HUES64 (cell line): ENCODE measurements at regions not wholly inside any gene's neighbourhood (a gene's known extent, or its start where the extent isn't known, plus 50 kb on each side); places are given as distances from the start of the nearest gene placed in this dataset.
"Not testable (repeated sequence)": the region's sequence is repeated elsewhere in the genome, so short reads cannot be mapped to it uniquely, and the experiment has no call there.

Source experiments
- H3K27ac ChIP-seq: 2 replicates; pipeline ENCODE4 v1.7.0; 2013; ENCODE audit warnings: low read depth, low read length, inconsistent platforms
- H3K27me3 ChIP-seq: 2 replicates; pipeline ENCODE4 v1.6.1; 2013; ENCODE audit warnings: mild to moderate bottlenecking, low read length; ENCODE audit not compliant: insufficient read depth
- H3K36me3 ChIP-seq: 2 replicates; pipeline ENCODE4 v1.6.1; 2013; ENCODE audit warnings: mild to moderate bottlenecking, low read length; ENCODE audit not compliant: insufficient read depth
- H3K4me1 ChIP-seq: 2 replicates; pipeline ENCODE4 v1.6.1; 2013; ENCODE audit warnings: mild to moderate bottlenecking, low read length, moderate library complexity; ENCODE audit not compliant: insufficient read depth
- H3K4me3 ChIP-seq: 2 replicates; pipeline ENCODE4 v1.5.1; 2013; ENCODE audit warnings: mild to moderate bottlenecking, low read length, moderate library complexity
- H3K9ac ChIP-seq: 2 replicates; pipeline ENCODE4 v1.6.1; 2013; ENCODE audit warnings: mild to moderate bottlenecking, low read depth, low read length
- H3K9me3 ChIP-seq: 2 replicates; pipeline ENCODE4 v1.6.1; 2013; ENCODE audit warnings: low read depth, low read length; ENCODE audit not compliant: insufficient read depth
- WGBS: fragments of 150-250, 120-280 bp; methylation state at CpG from one replicate; pipeline ENCODE4 v1.1.7; 2013; ENCODE audit warnings: missing lambda C conversion rate; 5-methylcytosine and 5-hydroxymethylcytosine counted together

DNA sequence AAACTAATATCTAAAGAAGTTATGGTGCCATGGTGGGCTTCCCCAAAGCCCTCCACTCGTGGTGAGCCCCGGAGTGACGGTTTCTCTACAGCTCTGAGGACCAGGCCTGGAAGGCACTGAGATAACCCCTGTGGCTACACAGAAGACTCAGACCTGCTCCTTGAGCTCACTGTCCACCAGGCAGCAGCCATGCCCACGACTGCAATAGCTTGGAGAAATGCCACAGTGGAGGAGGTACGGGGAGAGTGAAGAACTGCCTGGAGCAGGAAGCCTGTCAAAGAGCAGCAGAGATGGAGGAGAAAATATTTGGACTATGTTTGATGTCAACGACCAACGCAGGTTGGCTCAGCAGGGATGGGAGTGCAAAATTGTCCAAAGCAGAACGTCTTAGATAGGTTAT lies 300.1 kb upstream of the NPSR1 start:
- peaks cover 42% of the 10 kb centered on the region for H3K27me3 ChIP-seq
- H3K36me3 ChIP-seq, result no peaks in the 10 kb centered on the region

DNA sequence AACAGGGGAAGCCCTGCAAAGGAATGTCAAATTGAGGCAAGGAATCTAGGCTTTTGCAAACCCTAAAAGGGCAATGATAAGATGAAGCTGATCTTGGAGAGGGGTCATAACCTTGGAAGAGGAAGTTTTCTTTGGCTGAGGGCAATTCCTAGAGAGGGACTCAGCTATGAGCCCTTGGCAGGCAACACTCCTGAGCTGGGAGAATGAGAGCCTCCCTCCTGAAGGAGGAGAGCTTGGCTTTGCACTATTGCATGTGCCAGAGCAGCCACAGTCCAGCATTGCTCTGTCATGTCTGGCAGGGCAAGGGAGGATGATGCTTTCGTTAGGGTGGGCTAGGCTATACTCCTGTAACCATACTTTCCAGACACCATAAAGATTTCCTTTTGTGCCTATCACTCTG lies 299.4 kb upstream of the NPSR1 start:
- not testable (repeated sequence) for H3K9ac ChIP-seq, H3K4me3 ChIP-seq, H3K9me3 ChIP-seq, H3K27ac ChIP-seq, H3K36me3 ChIP-seq
- Histone ChIP-seq H3K27me3 (peaks cover 42% of the 10 kb centered on the region), H3K4me1 (peaks cover 13% of the 10 kb centered on the region; the same call in 1 of the 2 replicates)
- no CpG with 5 or more reads among the region's 1 CpG for WGBS

More for the DNA sequence above, 300.1 kb upstream of the NPSR1 start:
- no peak overlapping the region for H3K9ac ChIP-seq
- H3K4me1 ChIP-seq, result peaks cover 13% of the 10 kb centered on the region; the same call in 1 of the 2 replicates
- WGBS, result 95% methylated on average over 8 of the region's 8 CpGs
- H3K27ac ChIP-seq, result no peak overlapping the region
- H3K9me3 ChIP-seq, result no peaks in the 10 kb centered on the region
- H3K4me3 ChIP-seq, result no peak overlapping the region

DNA sequence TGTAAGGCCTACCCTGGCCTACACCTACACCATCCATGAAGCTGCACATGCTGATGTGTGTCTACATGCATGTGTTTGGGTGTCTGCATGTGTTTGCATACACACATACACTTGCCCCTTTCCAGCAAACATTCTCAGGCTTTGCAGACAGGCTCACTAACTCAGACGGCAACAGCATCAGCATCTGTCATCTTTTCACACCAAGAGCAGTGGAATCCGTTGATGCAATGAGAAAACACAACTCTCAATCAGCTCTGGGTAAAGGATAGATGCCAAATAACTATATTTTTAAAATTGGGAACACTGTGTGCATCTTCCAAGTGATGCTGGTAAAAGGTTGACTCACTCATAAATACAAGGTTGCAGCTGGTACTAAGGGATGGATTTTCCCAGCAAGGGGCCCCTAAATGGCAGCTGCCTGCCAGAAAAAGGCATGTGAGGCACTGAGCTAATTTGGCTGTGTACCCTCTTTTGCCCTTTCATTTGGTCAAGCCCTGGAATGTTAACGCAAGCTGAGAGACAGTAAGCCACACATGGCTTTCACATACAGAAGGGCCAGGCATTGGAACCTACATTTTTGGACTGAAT lies 296.3 kb upstream of the NPSR1 start:
- 90% methylated on average over 2 of the region's 3 CpGs for WGBS
- H3K27ac ChIP-seq, result no peak overlapping the region
- H3K36me3 ChIP-seq, result no peaks in the 10 kb centered on the region
- H3K9me3 ChIP-seq, result no peaks in the 10 kb centered on the region
- H3K27me3 ChIP-seq, result peaks cover 24% of the 10 kb centered on the region
- no peak overlapping the region for H3K4me3 ChIP-seq
- H3K4me1 ChIP-seq, result peaks cover 9% of the 10 kb centered on the region; the same call in 1 of the 2 replicates
- no peak overlapping the region for H3K9ac ChIP-seq

DNA sequence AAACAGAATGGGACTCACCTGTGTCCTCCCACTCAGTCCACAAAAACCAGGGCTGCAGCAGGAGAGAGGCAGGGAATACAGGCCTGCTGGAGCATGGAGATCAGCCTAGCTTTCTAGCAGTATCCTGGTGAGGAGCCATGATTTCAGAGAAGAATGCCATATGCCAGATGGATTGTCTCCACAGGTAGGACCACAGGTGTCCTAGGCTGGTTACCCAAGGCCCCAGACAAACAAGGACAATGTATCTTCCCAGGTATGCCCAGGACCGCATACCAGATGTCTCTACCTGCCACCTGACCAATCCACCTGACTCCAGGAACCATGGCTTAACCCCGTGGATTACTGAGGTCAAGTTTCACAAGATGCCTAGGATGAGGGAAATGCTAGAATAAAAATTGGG lies 295.4 kb upstream of the NPSR1 start:
- WGBS, result 97% methylated on average over 2 of the region's 2 CpGs
- H3K9ac ChIP-seq, result no peak overlapping the region
- no peaks in the 10 kb centered on the region for H3K9me3 ChIP-seq
- peaks cover 19% of the 10 kb centered on the region for H3K27me3 ChIP-seq
- no peak overlapping the region for H3K27ac ChIP-seq
- no peaks in the 10 kb centered on the region for H3K36me3 ChIP-seq
- no peak overlapping the region for H3K4me3 ChIP-seq
- 0 out of 2 replicates have a peak, but pooled peaks cover under 1% of the 10 kb centered on the region for H3K4me1 ChIP-seq

DNA sequence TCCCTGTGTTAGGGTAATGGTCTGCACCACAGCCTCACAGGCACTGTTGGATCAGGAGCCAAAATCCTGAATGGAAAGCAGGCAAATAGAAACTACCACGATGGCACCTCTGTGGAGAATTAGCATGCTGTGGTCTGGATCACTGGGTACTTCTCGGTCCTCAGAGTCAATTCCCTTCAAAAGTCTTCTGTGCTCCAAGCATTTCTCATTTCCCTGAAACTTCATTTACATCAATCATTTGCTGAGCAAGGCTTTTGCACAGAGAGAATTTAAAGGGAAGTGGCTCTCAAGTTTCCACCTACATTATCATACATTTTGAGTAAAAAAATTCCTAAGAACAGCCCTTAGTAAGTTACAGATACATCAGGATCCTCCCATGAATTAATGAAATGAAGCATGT lies 293.9 kb upstream of the NPSR1 start:
- no peaks in the 10 kb centered on the region for H3K4me1 ChIP-seq
- no peak overlapping the region for H3K4me3 ChIP-seq
- 84% methylated on average over 2 of the region's 2 CpGs for WGBS
- peaks cover 4% of the 10 kb centered on the region; the same call in 1 of the 2 replicates for H3K27me3 ChIP-seq
- H3K9ac ChIP-seq, result no peak overlapping the region
- H3K9me3 ChIP-seq, result no peaks in the 10 kb centered on the region
- no peaks in the 10 kb centered on the region for H3K36me3 ChIP-seq
- H3K27ac ChIP-seq, result no peak overlapping the region

DNA sequence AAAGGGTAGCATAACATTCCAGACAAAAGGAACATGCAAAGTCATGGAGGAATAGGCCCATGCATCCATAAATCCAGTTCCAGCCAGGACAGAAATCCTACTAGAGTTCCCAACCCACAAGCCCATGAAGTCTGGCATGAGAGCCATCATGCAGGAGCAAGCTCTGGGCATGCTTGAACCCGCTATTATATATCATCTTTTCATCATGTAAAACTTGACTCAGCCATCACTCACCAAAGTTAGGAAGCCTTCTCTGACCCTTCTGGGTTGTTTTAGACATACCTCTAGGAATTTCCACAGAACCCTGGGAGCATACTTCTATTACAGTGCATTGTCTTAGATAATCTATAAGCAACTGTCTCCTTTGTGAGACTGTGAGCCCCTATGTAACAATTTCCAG lies 293.0 kb upstream of the NPSR1 start:
- 95% methylated on average over 1 of the region's 1 CpG for WGBS
- Histone ChIP-seq H3K9me3 (no peaks in the 10 kb centered on the region), H3K36me3 (no peaks in the 10 kb centered on the region), H3K4me1 (no peaks in the 10 kb centered on the region), H3K27ac (no peak overlapping the region), H3K9ac (no peak overlapping the region), H3K4me3 (no peak overlapping the region), H3K27me3 (no peaks in the 10 kb centered on the region; the same call in 1 of the 2 replicates)

DNA sequence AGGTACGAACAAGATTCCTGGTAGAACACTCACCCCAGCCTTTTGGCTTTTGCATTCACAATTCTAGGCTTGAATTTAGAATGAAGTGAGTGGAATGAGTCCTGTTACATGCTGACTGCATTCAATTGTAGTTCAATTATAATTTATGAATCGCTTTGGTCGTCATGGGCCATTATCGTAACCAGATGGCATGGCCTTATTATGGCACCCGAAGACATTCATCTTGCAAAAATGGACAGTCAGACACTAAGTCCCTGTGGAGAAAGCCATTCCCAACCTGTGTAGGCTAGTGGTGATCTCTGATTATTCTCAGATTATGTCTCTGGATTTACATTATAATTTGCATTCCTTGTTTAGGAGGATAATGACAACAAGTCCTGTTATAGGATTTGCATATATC lies 292.4 kb upstream of the NPSR1 start:
- WGBS, result 97% methylated on average over 5 of the region's 5 CpGs
- no peak overlapping the region for H3K27ac ChIP-seq
- H3K4me3 ChIP-seq, result no peak overlapping the region
- no peaks in the 10 kb centered on the region for H3K36me3 ChIP-seq
- no peaks in the 10 kb centered on the region; the same call in 1 of the 2 replicates for H3K27me3 ChIP-seq
- no peaks in the 10 kb centered on the region for H3K4me1 ChIP-seq
- H3K9ac ChIP-seq, result no peak overlapping the region
- H3K9me3 ChIP-seq, result no peaks in the 10 kb centered on the region

DNA sequence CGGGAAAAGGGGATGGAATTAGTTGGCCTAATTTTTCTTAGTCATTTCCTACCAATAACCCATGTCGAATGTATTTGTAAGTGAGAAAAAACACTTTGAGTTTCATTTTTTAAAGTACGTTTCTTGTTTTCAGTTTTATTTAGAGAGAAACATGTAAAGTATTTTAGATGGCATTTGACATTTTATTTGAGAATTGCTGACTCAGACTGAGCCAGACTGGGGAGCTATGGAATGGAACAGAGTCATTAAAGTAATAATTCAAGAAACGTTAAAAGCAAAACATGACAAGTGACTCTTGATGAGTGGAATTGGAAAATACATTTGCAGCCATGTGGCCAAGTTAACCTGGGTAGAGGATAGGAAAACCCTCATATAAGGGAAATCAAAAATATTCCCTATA lies 286.1 kb upstream of the NPSR1 start:
- H3K9ac ChIP-seq, result no peak overlapping the region
- H3K27me3 ChIP-seq, result no peaks in the 10 kb centered on the region
- no peaks in the 10 kb centered on the region for H3K9me3 ChIP-seq
- H3K27ac ChIP-seq, result no peak overlapping the region
- 90% methylated on average over 3 of the region's 4 CpGs for WGBS
- no peaks in the 10 kb centered on the region for H3K36me3 ChIP-seq
- no peak overlapping the region for H3K4me3 ChIP-seq
- H3K4me1 ChIP-seq, result no peaks in the 10 kb centered on the region

DNA sequence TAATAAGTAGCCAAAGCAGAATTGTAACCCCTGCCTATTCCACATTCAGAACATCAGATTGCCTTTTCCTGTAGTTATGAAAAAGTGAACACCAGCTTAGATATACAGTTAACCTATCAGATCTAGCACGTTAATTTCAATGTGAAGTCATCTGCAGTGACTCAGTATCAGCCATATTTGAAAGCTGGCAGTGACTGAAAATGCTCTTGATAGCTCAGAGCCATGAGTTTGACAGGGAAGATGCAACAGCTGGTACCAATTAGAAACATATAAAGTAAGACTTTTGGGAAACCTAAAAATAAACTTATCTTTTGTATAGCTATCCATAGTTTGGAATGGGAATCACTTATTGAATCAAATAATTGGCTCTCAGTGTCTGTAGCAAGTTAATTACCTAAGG lies 284.1 kb upstream of the NPSR1 start:
- WGBS, result 91% methylated on average over 1 of the region's 1 CpG
- H3K36me3 ChIP-seq, result no peaks in the 10 kb centered on the region
- no peaks in the 10 kb centered on the region for H3K9me3 ChIP-seq
- no peak overlapping the region for H3K9ac ChIP-seq
- H3K27ac ChIP-seq, result no peak overlapping the region
- no peak overlapping the region for H3K4me3 ChIP-seq
- no peaks in the 10 kb centered on the region for H3K4me1 ChIP-seq
- H3K27me3 ChIP-seq, result no peaks in the 10 kb centered on the region

DNA sequence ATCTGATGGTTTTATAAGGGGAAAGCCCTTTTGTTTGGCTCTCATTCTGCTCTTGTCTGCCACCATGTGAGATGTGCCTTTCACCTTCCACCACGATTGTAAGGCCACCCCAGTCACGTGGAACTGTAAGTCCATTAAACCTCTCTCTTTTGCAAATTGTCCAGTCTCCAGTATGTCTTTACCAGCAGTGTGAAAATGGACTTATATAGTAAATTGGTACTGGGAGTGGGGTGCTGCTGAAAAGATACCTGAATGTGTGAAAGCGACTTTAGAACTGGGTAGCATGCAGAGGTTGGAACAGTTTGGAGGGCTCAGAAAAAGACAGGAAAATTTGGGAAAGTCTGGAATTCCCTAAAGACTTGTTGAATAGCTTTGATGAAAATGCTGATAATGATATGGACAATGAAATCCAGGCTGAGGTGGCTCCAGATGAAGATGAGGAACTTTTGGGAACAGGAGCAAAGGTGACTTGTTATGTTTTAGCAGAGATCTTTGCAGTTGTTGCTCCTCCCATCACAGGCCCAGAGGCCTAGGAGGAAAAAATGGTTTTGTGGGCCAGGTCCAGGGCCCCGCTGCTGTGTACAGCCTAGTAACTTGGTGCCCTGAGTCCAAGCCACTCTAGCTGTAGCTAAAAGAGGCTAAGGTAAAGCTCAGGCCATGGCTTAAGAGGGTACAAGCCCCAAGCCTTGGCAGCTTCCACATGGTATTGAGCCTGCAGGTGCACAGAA lies 275.7 kb upstream of the NPSR1 start:
- Histone ChIP-seq H3K4me3 (no peak overlapping the region), H3K9me3 (peaks cover 35% of the 10 kb centered on the region), H3K36me3 (no peaks in the 10 kb centered on the region), H3K4me1 (peaks cover 11% of the 10 kb centered on the region), H3K27me3 (no peaks in the 10 kb centered on the region), H3K27ac (no peak overlapping the region), H3K9ac (no peak overlapping the region)
- WGBS, result 92% methylated on average over 4 of the region's 4 CpGs

DNA sequence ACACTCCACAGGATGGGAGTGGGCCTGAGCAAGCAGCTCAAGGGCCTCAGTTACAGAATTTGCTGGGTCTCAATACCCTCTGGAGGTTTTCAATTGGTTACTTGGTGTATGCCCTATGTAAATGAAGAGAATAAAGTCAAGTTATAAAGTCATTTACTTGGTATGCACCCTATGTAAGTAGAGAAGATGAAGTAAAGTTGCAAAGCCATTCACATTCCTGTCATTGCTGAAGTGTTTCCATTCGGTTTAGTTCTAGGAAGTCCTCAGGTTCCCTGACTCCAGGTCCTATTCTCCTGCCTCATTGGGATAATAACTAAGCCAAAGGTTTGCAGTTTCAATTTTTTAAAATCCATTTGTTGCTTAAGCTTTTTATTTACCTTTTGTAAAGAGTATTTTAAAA lies 272.6 kb upstream of the NPSR1 start:
- H3K4me3 ChIP-seq, result no peak overlapping the region
- H3K27me3 ChIP-seq, result no peaks in the 10 kb centered on the region
- no peak overlapping the region for H3K9ac ChIP-seq
- peaks cover 35% of the 10 kb centered on the region for H3K9me3 ChIP-seq
- peaks cover 11% of the 10 kb centered on the region for H3K4me1 ChIP-seq
- no peak overlapping the region for H3K27ac ChIP-seq
- 87% methylated on average over 1 of the region's 1 CpG for WGBS
- H3K36me3 ChIP-seq, result no peaks in the 10 kb centered on the region
